Neural progenitor cell (in vitro differentiated cells): ENCODE measurements at regions not wholly inside any gene's neighbourhood (a gene's known extent, or its start where the extent isn't known, plus 50 kb on each side); places are given as distances from the start of the nearest gene placed in this dataset.

ENCODE experiments used
- DNase-seq: peaks from one replicate; pipeline ENCODE4 v3.0.0-alpha.2; 2016; ENCODE audit warnings: low spot score
- H2AFZ ChIP-seq: fragments of 200-600 bp; sonication (generic); replicated peaks from 2 replicates; pipeline ENCODE4 v1.6.1; 2016; ENCODE audit warnings: antibody characterized with exemption
- H3F3A ChIP-seq: fragments of 200-600 bp; sonication (generic); 2 replicates; pipeline ENCODE4 v1.6.1; 2016; ENCODE audit warnings: antibody characterized with exemption, low read depth
- H3K27ac ChIP-seq: fragments of 200-600 bp; sonication (generic); 2 replicates; pipeline ENCODE4 v1.5.1; 2016; ENCODE audit warnings: mild to moderate bottlenecking
- H3K27me3 ChIP-seq: fragments of 200-600 bp; sonication (generic); 2 replicates; pipeline ENCODE4 v1.6.1; 2016; ENCODE audit warnings: mild to moderate bottlenecking, moderate library complexity
- H3K36me3 ChIP-seq: fragments of 200-600 bp; sonication (generic); 2 replicates; pipeline ENCODE4 v1.5.1; 2016
- H3K4me1 ChIP-seq: fragments of 200-600 bp; sonication (generic); 2 replicates; pipeline ENCODE4 v1.6.1; 2016; ENCODE audit warnings: mixed run types
- H3K4me2 ChIP-seq: fragments of 200-600 bp; sonication (generic); 2 replicates; pipeline ENCODE4 v1.6.1; 2016
- H3K4me3 ChIP-seq: fragments of 200-600 bp; sonication (generic); 2 replicates; pipeline ENCODE4 v1.5.1; 2016
- H3K79me2 ChIP-seq: fragments of 200-600 bp; sonication (generic); 2 replicates; pipeline ENCODE4 v1.6.1; 2016; ENCODE audit warnings: low read depth
- H3K9ac ChIP-seq: fragments of 200-600 bp; sonication (generic); 2 replicates; pipeline ENCODE4 v1.6.1; 2016
- H3K9me3 ChIP-seq: fragments of 200-600 bp; sonication (generic); 2 replicates; pipeline ENCODE4 v1.5.1; 2016; ENCODE audit warnings: low read depth
- H4K20me1 ChIP-seq: fragments of 200-600 bp; sonication (generic); 2 replicates; pipeline ENCODE4 v1.6.1; 2016; ENCODE audit warnings: low read depth
- H3K27ac Mint-ChIP-seq: 3 replicates; pipeline ENCODE4 v1.8.0; 2021; ENCODE audit warnings: mixed read lengths
- H3K27me3 Mint-ChIP-seq: 2 replicates; pipeline ENCODE4 v1.8.0; 2022; ENCODE audit warnings: low read depth, mild to moderate bottlenecking, inconsistent platforms, moderate library complexity, mixed read lengths; ENCODE audit not compliant: insufficient read depth
- H3K36me3 Mint-ChIP-seq: 3 replicates; pipeline ENCODE4 v1.8.0; 2021; ENCODE audit warnings: mixed read lengths
- H3K4me1 Mint-ChIP-seq: 3 replicates; pipeline ENCODE4 v1.8.0; 2021; ENCODE audit warnings: mixed read lengths
- H3K4me3 Mint-ChIP-seq: 3 replicates; pipeline ENCODE4 v1.8.0; 2021; ENCODE audit warnings: mild to moderate bottlenecking, moderate library complexity, mixed read lengths
- H3K9me3 Mint-ChIP-seq: 3 replicates; pipeline ENCODE4 v1.8.0; 2020; ENCODE audit warnings: mixed read lengths
- EZH2 ChIP-seq: fragments of 200-600 bp; sonication (generic); IDR thresholded peaks from 2 replicates; pipeline ENCODE4 v1.6.1; 2017; ENCODE audit warnings: antibody characterized with exemption, mild to moderate bottlenecking, moderate library complexity
- EZH2phosphoT487 ChIP-seq: fragments of 200-600 bp; sonication (generic); IDR thresholded peaks from 2 replicates; pipeline ENCODE4 v1.6.1; 2017; ENCODE audit warnings: antibody characterized with exemption
- TF ChIP-seq, protein P1 (sequence below): fragments of 200-600 bp; sonication (generic); IDR thresholded peaks from 2 replicates; pipeline ENCODE4 v1.5.1; 2017; ENCODE audit warnings: antibody characterized with exemption, mild to moderate bottlenecking

DNA sequence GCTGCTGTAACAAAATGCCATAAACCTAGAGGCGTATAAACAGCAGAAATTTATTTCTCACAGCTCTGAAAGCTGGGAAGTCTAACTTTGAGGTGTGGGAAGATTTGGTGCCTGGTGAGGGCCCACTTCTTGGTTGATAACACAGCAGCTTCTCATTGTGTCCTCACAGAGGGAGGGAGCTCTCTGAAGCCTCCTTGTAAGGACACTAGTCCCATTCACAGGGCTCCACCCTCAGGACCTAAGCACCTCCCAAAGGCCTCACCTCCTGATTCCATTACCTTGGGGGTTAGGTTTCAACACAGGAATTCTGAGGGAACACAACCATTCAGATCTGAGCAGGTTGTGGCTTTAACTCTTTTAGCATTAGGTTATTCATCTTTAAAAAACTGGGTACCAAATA, 380.3 kb upstream of the ATP10A start:
- Mint-ChIP-seq H3K9me3 (peaks cover 9% of the 10 kb centered on the region), H3K4me3 (no peak overlapping the region), H3K36me3 (peaks cover 3% of the 10 kb centered on the region), H3K27ac (no peak overlapping the region), H3K4me1 (peaks cover 5% of the 10 kb centered on the region), H3K27me3 (peaks cover 8% of the 10 kb centered on the region)
- H3K4me2 ChIP-seq: no peak overlapping the region
- no peak overlapping the region for H3K9ac ChIP-seq
- no peak overlapping the region for H2AFZ ChIP-seq
- no peak overlapping the region for H3K4me3 ChIP-seq
- TF ChIP-seq EZH2phosphoT487: no peak
- no peak for TF ChIP-seq EZH2
- TF ChIP-seq, protein P1, sequence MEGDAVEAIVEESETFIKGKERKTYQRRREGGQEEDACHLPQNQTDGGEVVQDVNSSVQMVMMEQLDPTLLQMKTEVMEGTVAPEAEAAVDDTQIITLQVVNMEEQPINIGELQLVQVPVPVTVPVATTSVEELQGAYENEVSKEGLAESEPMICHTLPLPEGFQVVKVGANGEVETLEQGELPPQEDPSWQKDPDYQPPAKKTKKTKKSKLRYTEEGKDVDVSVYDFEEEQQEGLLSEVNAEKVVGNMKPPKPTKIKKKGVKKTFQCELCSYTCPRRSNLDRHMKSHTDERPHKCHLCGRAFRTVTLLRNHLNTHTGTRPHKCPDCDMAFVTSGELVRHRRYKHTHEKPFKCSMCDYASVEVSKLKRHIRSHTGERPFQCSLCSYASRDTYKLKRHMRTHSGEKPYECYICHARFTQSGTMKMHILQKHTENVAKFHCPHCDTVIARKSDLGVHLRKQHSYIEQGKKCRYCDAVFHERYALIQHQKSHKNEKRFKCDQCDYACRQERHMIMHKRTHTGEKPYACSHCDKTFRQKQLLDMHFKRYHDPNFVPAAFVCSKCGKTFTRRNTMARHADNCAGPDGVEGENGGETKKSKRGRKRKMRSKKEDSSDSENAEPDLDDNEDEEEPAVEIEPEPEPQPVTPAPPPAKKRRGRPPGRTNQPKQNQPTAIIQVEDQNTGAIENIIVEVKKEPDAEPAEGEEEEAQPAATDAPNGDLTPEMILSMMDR: no peak
- no peaks in the 10 kb centered on the region for H3K36me3 ChIP-seq
- peaks cover 3% of the 10 kb centered on the region for H3K9me3 ChIP-seq
- H3F3A ChIP-seq: no peaks in the 10 kb centered on the region
- no peaks in the 10 kb centered on the region for H3K79me2 ChIP-seq
- no peaks in the 10 kb centered on the region for H3K27me3 ChIP-seq
- DNase-seq: no peak
- H3K27ac ChIP-seq: no peak overlapping the region
- H3K4me1 ChIP-seq: no peaks in the 10 kb centered on the region
- no peaks in the 10 kb centered on the region for H4K20me1 ChIP-seq

DNA sequence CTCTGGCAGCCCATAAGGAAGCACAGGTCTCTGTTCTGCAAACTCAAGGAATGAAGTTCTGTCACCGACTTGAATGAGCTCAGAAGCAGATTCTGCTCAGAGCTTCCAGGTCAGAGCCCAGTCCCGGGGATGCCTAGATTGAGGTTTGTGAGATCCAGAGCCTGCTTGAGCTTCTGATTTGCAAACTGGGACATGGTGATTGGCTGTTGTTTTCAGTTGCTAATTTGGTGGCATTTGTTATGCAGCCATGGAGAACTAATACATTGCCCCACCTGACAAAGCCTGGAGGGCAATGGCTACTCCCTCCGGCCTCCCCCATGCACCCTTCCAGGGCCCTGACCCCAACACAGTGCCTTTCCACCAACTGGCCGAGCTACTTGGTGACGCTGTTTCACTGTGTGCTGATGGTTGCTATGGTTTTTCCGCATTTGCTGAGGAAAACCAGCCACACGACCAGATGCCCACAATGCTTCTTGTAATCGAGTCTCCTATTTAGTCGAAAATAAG, 379.5 kb upstream of the ATP10A start:
- H3K9me3 Mint-ChIP-seq: peaks cover 9% of the 10 kb centered on the region
- Histone ChIP-seq H3K4me2 (no peak overlapping the region), H3F3A (no peaks in the 10 kb centered on the region), H3K27me3 (no peaks in the 10 kb centered on the region), H3K4me3 (no peak overlapping the region), H3K36me3 (no peaks in the 10 kb centered on the region), H3K4me1 (no peaks in the 10 kb centered on the region), H3K79me2 (no peaks in the 10 kb centered on the region), H2AFZ (no peak overlapping the region), H3K9ac (no peak overlapping the region), H3K9me3 (no peaks in the 10 kb centered on the region), H3K27ac (no peak overlapping the region), H4K20me1 (no peaks in the 10 kb centered on the region)
- H3K27me3 Mint-ChIP-seq: peaks cover 8% of the 10 kb centered on the region
- TF ChIP-seq, protein P1: no peak
- TF ChIP-seq EZH2: no peak
- no peak for TF ChIP-seq EZH2phosphoT487
- H3K27ac Mint-ChIP-seq: no peak overlapping the region
- H3K36me3 Mint-ChIP-seq: peaks cover 3% of the 10 kb centered on the region
- DNase-seq: no peak
- H3K4me1 Mint-ChIP-seq: peaks cover 5% of the 10 kb centered on the region
- H3K4me3 Mint-ChIP-seq: no peak overlapping the region

DNA sequence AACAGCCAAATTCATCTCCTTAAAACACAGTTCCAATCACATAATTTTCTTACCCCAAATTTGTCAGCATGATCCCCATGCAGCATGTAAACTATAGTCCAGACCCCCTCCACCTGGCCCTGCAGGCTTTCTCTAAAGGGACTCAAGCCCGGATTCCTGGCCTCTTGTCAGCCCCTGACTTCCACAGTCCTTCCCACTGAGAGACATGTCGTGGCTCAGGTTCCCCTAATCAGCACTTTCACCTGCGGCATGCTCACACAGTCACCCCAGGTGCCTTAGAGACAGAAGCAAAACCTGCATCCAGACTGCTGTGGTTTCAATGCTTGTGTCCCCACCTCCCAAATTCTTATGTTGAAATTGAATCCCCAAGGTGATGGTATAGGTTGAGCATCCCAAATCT, 372.7 kb upstream of the ATP10A start:
- Histone ChIP-seq H3K9me3 (no peaks in the 10 kb centered on the region), H3K36me3 (no peaks in the 10 kb centered on the region), H3K27ac (peak overlapping the region; percentile 70), H3K4me2 (peak overlapping the region; percentile 79), H3K4me3 (peak overlapping the region; percentile 29), H2AFZ (no peak overlapping the region), H3K79me2 (no peaks in the 10 kb centered on the region), H4K20me1 (no peaks in the 10 kb centered on the region), H3K4me1 (peaks cover 53% of the 10 kb centered on the region), H3F3A (peaks cover 42% of the 10 kb centered on the region), H3K9ac (no peak overlapping the region), H3K27me3 (no peaks in the 10 kb centered on the region)
- TF ChIP-seq EZH2: no peak
- no peak for TF ChIP-seq EZH2phosphoT487
- TF ChIP-seq, protein P1: no peak
- peak overlapping the region; percentile 8 for H3K4me3 Mint-ChIP-seq
- no peaks in the 10 kb centered on the region for H3K9me3 Mint-ChIP-seq
- H3K27ac Mint-ChIP-seq: peak overlapping the region; percentile 5
- no peaks in the 10 kb centered on the region for H3K36me3 Mint-ChIP-seq
- peaks cover 48% of the 10 kb centered on the region for H3K4me1 Mint-ChIP-seq
- H3K27me3 Mint-ChIP-seq: peaks cover 4% of the 10 kb centered on the region
- DNase-seq: peak; percentile 25
